ENCODE measurements at regions not wholly inside any gene's neighbourhood (a gene's known extent, or its start where the extent isn't known, plus 50 kb on each side); places are given as distances from the start of the nearest gene placed in this dataset.
A peak's percentile ranks its signal among the peaks of the same experiment; 100 is the strongest.

DNA sequence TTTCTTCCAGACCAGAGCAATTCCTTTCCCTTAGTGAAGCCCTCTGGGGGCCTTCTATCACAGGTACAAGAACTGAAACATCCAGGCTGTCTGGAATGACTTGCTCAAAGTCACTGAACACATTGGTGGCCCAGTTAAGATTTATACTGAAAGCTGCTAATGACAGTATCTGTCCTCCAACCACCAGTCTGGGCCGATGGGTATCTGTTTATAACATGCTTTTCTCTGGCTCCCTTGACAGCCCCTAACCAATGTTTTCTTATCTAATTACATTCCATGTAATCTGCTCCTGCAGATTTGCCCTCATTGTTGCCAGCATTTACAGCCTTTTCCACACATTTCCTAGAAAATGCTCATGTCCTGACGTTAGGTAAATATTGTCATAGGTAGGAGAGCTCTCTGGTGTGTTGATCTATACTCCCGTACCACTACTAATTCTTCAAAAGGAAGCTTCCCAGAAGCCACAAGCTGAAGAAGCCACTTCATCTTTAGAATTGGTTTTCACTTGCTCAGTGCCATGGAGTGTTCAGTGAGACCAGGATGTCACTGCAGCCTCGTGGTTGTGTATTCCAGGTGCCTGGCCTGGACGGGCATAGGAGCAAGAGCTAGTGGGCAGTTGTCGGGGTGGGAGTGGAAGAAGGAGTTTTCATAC is 163.9 kb downstream of the TSEN15 start:
- TF ChIP-seq, protein P1, sequence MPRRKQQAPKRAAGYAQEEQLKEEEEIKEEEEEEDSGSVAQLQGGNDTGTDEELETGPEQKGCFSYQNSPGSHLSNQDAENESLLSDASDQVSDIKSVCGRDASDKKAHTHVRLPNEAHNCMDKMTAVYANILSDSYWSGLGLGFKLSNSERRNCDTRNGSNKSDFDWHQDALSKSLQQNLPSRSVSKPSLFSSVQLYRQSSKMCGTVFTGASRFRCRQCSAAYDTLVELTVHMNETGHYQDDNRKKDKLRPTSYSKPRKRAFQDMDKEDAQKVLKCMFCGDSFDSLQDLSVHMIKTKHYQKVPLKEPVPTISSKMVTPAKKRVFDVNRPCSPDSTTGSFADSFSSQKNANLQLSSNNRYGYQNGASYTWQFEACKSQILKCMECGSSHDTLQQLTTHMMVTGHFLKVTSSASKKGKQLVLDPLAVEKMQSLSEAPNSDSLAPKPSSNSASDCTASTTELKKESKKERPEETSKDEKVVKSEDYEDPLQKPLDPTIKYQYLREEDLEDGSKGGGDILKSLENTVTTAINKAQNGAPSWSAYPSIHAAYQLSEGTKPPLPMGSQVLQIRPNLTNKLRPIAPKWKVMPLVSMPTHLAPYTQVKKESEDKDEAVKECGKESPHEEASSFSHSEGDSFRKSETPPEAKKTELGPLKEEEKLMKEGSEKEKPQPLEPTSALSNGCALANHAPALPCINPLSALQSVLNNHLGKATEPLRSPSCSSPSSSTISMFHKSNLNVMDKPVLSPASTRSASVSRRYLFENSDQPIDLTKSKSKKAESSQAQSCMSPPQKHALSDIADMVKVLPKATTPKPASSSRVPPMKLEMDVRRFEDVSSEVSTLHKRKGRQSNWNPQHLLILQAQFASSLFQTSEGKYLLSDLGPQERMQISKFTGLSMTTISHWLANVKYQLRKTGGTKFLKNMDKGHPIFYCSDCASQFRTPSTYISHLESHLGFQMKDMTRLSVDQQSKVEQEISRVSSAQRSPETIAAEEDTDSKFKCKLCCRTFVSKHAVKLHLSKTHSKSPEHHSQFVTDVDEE (CRISPR knock-in tag; IDR thresholded peaks at IDR 0.05), result peak; percentile 72; the same call in 1 of the 2 replicates
- TF ChIP-seq, protein P2, sequence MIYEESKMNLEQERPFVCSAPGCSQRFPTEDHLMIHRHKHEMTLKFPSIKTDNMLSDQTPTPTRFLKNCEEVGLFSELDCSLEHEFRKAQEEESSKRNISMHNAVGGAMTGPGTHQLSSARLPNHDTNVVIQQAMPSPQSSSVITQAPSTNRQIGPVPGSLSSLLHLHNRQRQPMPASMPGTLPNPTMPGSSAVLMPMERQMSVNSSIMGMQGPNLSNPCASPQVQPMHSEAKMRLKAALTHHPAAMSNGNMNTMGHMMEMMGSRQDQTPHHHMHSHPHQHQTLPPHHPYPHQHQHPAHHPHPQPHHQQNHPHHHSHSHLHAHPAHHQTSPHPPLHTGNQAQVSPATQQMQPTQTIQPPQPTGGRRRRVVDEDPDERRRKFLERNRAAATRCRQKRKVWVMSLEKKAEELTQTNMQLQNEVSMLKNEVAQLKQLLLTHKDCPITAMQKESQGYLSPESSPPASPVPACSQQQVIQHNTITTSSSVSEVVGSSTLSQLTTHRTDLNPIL (CRISPR knock-in tag; IDR thresholded peaks at IDR 0.05; ENCODE audit: low read depth), result no peak
- no peak for ATAC-seq

DNA sequence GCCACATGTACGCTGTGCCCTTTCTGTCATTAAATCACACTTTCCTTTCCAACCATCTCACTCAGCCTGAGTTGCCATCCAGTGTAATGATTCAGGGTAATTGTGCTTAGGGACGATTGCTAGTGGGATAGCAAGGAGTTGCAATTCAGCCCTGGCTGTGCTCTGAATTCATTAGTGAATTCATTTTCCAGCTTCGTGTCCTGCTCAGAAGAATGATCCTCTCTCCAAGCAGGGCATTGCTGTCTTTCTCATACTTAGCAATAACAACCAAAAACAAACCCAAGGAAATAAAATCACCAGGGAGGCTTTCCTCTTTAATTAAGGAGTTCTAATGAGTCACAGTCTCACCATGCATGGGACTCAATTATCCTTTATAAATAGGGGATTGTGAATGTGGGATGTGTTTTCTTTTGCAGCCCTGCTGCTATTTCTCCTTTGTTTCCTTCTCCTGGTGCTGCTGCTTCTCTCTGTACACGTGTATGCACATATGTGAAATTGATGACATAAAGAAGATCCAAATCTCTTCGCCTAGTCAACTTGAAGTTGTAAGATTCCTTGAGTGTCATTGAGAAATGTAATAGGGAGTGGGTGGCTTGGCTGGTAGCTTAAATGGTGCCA is 167.0 kb downstream of the TSEN15 start:
- TF ChIP-seq PPARA (CRISPR knock-in tag; IDR thresholded peaks at IDR 0.05; ENCODE audit: borderline replicate concordance), result no peak
- no peak for TF ChIP-seq ZNF70 (CRISPR knock-in tag; IDR thresholded peaks at IDR 0.05)
- no peak for TF ChIP-seq SNAI2 (CRISPR knock-in tag; IDR thresholded peaks at IDR 0.05)
- no peak for ATAC-seq

DNA sequence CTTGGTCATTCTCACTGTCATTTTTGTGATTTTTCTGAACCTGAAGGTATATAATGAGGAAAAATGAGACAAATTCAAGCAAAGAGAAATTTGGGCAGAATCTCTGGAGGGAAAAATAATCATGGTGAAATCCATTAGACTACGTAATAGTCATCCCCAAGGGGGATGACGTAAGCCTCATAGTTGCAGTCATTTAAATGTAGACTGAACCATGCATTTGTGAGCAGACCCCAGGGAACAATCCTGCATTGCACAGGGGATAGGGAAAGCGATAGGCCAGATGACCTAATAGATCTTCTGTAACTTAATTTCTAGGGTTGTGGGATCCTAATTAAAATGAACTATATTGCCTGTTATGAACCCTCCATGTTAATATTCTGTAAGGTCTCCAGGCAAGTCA is 167.4 kb upstream of the C1orf21 start:
- TF ChIP-seq CSDC2 (CRISPR knock-in tag; IDR thresholded peaks at IDR 0.05) (no peak), TOX (CRISPR knock-in tag; IDR thresholded peaks at IDR 0.05; ENCODE audit: borderline replicate concordance) (no peak), GLIS3 (CRISPR knock-in tag; IDR thresholded peaks at IDR 0.05) (no peak), ARNTL (CRISPR knock-in tag; IDR thresholded peaks at IDR 0.05; ENCODE audit: borderline replicate concordance, low read depth) (no peak)
- TF ChIP-seq, protein P3, sequence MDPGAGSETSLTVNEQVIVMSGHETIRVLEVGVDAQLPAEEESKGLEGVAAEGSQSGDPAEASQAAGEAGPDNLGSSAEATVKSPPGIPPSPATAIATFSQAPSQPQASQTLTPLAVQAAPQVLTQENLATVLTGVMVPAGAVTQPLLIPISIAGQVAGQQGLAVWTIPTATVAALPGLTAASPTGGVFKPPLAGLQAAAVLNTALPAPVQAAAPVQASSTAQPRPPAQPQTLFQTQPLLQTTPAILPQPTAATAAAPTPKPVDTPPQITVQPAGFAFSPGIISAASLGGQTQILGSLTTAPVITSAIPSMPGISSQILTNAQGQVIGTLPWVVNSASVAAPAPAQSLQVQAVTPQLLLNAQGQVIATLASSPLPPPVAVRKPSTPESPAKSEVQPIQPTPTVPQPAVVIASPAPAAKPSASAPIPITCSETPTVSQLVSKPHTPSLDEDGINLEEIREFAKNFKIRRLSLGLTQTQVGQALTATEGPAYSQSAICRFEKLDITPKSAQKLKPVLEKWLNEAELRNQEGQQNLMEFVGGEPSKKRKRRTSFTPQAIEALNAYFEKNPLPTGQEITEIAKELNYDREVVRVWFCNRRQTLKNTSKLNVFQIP (CRISPR knock-in tag; IDR thresholded peaks at IDR 0.05; ENCODE audit: borderline replicate concordance, low read depth), result no peak
- no peak for ATAC-seq

DNA sequence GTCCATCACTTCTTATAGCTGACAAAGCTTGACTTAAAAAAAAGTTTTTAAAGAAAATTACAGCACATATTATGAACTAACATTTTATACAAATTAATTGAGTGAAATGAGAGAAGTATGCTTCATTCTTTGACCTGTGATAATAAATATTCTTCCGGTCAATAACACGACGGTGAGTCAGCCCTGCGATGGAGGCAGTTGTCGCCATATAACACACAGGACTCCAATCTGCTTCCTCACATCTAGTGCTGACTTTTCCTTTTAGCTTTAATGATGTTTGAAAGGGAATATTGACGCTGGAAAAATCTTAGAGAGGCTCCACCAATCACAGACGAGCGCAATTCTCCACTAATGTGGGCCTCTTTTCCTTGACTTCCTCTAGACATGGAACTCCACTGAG is 166.9 kb upstream of the C1orf21 start:
- no peak for ATAC-seq

DNA sequence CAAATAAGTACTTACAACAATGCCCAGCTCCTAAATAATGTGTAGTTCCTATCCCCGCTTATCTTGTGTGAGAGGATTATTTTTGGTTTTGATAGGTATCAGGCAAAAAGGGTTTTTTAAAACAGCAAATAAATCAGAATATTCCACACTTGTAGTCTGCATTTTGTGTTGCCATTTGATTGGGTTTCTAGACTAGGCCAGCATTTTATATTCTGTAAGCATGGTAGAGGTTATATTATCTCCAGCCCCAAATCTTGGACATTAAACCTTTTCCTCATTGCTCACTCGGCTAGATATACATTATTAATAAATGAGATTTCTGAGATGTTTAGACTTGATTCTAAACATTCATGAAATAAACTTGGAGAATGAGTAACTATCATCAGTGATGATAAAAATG is 165.7 kb upstream of the C1orf21 start:
- no peak for ATAC-seq
- TF ChIP-seq TOX (CRISPR knock-in tag; IDR thresholded peaks at IDR 0.05; ENCODE audit: borderline replicate concordance), result no peak

More for the DNA sequence above, 166.9 kb upstream of the C1orf21 start:
- TF ChIP-seq TCF4 (CRISPR knock-in tag; IDR thresholded peaks at IDR 0.05; ENCODE audit: borderline replicate concordance) (no peak), ZC3H10 (CRISPR knock-in tag; IDR thresholded peaks at IDR 0.05) (no peak), ZFP3 (CRISPR knock-in tag; IDR thresholded peaks at IDR 0.05) (no peak), SNAI2 (CRISPR knock-in tag; IDR thresholded peaks at IDR 0.05) (no peak)

DNA sequence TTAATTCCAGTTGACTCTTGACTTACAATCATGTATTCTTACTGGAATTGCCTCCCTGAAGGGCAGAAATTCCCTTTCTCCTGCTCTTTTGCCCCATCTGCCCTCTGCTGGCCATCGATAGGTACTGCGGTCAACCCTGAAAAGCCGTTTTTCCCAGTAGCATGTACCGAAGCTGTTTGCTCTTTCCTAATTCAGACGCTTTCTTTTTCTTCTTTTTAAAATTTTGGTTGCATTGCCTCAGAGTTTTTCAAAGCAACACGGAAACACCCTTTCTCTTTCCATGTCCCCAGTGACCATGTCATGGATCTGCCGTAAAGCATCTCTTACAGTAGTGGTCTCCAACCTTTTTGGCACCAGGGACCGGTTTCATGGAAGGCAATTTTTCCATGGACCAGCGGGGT is 164.2 kb upstream of the C1orf21 start:
- TF ChIP-seq ARNTL (CRISPR knock-in tag; IDR thresholded peaks at IDR 0.05; ENCODE audit: borderline replicate concordance, low read depth) (no peak), ISL1 (CRISPR knock-in tag; IDR thresholded peaks at IDR 0.05) (no peak), TOX (CRISPR knock-in tag; IDR thresholded peaks at IDR 0.05; ENCODE audit: borderline replicate concordance) (no peak), GLIS3 (CRISPR knock-in tag; IDR thresholded peaks at IDR 0.05) (no peak), ZNF565 (CRISPR knock-in tag; conservative IDR thresholded peaks at IDR 0.05; ENCODE audit: low read depth) (no peak), RARB (CRISPR knock-in tag; IDR thresholded peaks at IDR 0.05) (no peak), BACH2 (CRISPR knock-in tag; IDR thresholded peaks at IDR 0.05; ENCODE audit: borderline replicate concordance) (no peak), PPARA (CRISPR knock-in tag; IDR thresholded peaks at IDR 0.05; ENCODE audit: borderline replicate concordance) (no peak), ZNF8 (CRISPR knock-in tag; IDR thresholded peaks at IDR 0.05) (no peak)
- TF ChIP-seq, protein P4, sequence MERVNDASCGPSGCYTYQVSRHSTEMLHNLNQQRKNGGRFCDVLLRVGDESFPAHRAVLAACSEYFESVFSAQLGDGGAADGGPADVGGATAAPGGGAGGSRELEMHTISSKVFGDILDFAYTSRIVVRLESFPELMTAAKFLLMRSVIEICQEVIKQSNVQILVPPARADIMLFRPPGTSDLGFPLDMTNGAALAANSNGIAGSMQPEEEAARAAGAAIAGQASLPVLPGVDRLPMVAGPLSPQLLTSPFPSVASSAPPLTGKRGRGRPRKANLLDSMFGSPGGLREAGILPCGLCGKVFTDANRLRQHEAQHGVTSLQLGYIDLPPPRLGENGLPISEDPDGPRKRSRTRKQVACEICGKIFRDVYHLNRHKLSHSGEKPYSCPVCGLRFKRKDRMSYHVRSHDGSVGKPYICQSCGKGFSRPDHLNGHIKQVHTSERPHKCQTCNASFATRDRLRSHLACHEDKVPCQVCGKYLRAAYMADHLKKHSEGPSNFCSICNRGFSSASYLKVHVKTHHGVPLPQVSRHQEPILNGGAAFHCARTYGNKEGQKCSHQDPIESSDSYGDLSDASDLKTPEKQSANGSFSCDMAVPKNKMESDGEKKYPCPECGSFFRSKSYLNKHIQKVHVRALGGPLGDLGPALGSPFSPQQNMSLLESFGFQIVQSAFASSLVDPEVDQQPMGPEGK (CRISPR knock-in tag; IDR thresholded peaks at IDR 0.05; ENCODE audit: borderline replicate concordance), result no peak
- TF ChIP-seq, protein P3 (CRISPR knock-in tag; IDR thresholded peaks at IDR 0.05; ENCODE audit: borderline replicate concordance, low read depth), result no peak
- peak; percentile 63 for ATAC-seq

Measured in SK-N-SH treated with all-trans-retinoic acid at 6 μM for 48 hours (cell line).